Epidermal melanocyte (primary cell): ENCODE measurements at regions not wholly inside any gene's neighbourhood (a gene's known extent, or its start where the extent isn't known, plus 50 kb on each side); places are given as distances from the start of the nearest gene placed in this dataset.

Experiments
- DNase-seq: peaks from one replicate; pipeline ENCODE4 v3.0.0; 2011; ENCODE audit warnings: low spot score; ENCODE audit not compliant: insufficient read length

DNA sequence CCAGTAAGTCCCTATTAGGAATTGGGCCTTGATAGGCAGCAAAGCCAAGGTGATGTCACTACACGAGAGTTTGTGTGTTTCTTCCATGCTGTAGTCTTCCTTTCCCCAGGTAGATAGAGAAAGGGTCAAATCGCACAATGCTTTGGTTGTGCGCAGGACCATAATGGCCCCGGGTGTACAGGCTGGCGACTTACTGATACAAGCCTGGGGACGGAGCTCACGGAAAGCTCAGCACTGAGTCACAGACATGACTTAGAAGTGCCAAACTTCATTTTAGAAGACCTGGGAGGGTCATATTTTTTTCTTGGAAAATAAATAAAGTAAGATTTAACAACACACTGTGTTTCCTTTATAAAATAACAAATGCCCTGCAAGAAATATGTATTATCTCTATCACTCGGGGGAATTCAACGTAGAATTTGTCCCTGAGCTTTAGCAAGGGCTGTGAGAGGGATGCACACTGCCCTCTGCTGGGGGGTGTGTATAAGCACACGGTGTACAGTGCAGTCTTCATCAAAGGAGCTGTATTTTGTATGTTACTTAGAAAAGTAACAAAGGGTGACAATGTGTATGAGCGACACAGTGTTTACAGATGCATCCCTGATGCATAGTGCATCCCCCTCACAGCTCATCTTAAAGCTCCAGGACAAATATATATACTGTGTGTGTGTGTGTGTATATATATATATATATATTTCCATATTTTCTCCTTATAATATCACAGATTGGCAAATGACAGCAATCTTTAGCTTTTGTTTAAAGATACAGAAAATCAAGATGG lies 254.5 kb upstream of the VEGFC start:
- no peak for DNase-seq

DNA sequence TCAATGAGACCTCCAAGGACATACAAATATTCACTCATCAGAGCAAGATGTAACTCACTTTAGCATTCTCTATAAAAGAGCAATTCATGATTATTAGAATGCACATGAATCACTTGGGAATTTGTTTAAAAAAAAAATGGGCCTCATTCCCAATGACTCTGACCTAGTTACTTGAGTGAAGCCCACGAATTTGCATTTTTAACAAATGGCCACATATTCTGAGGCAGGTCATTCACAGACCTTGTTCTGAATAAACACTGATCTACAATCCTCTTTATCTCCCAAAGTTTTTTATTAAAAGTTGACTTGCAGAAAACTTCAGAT lies 255.1 kb upstream of the VEGFC start:
- no peak for DNase-seq

- no peak for DNase-seq
Observed at GRCh38 chr4:177051473-177052060, 258.1 kb upstream of the NEIL3 start.

DNA sequence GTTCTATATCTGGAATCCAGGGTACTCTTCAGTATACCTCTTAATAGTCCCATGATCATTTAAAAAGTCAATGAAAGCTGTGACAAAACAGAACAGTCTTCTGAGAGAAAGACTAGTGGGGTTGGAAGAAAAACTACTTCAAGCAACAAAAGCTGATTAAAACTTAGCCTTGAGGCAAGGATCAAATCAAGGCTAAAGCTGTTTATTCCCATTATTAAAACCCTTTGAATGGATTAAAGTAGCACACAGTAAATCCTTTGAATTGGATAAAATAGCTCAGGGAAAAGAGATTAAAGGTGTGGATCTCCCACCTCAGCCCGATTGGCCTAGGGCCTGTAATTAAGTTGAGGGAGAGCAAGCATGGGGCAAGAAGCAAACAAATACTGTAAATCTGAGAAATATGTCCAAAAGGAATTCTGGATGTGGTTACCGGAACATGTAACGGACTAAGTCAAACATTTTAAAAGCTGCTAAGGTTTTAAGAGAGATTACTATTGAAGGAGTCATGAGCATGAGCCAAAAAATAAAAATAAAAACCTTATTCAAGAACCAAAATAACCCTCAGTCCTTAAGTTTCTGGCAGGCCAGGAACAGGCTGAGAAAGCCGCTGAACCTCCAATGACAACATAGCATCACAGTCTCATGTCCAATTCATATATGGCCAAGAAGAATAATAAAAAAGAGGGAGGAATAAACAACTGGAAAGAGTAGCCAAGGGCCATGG lies 257.3 kb upstream of the NEIL3 start:
- no peak for DNase-seq

GRCh38 chr4:177057186-177057585 lies 252.5 kb upstream of the NEIL3 start:
- DNase-seq: no peak

GRCh38 chr4:177064116-177064515 lies 245.6 kb upstream of the NEIL3 start:
- no peak for DNase-seq

DNA sequence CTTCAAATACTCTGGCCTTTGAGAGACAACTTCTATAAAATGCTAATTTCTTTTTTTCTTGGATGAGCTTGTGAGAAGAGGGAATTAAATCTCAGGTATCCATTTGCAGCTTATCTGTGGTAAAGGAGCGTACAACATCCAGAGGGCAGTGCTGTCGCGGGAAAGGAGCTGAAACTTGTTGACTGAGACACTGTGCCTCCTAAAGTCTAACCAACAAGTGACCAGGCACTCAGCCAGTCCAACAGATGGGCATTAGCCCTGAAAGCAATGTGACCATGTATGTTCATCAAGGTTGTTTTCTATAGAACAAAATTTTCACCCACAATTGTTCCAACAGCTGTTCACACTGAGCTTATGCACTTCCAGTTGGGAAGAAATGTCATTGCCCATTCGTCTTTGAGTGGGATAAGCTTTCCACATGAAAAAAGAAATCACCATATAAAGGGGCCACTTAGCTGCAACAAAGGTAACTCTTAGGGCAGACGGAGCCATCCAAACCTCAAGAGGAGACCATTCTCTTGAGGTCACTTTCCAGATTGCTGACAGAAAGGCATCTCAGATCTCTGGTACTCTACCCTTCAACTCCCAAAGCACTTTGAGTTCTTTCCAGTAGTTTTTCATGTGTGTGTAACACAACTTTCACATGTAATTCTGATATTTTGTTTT lies 244.8 kb upstream of the NEIL3 start:
- DNase-seq: no peak

DNA sequence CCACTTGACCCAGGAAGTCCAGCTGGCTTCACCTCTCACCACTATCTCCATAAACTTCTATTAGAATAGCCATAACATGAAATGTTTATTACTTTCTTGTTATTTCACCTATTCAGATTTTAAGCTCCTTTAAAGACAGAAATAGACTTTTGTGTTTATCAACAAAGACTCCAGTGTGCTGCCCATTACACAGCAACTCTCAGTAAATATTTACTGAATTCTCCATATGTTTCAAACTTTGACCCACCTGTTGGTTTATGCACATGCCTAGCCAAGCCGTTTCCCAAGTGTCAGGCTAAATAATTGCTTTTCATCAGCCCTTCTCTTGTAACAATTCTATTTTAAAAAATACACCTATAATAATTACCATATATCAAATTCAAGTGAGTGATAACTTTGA lies 242.9 kb upstream of the NEIL3 start:
- no peak for DNase-seq

GRCh38 chr4:177070533-177071058 lies 239.1 kb upstream of the NEIL3 start:
- no peak for DNase-seq

GRCh38 chr4:177077095-177077971 lies 232.3 kb upstream of the NEIL3 start:
- no peak for DNase-seq

- no peak for DNase-seq
Observed at GRCh38 chr4:177079327-177079726, 230.3 kb upstream of the NEIL3 start.

- DNase-seq: no peak
Observed at GRCh38 chr4:177080388-177080787, 229.3 kb upstream of the NEIL3 start.

GRCh38 chr4:177087060-177087459 lies 222.6 kb upstream of the NEIL3 start:
- no peak for DNase-seq

- DNase-seq: no peak
Observed at GRCh38 chr4:177087499-177087898, 222.2 kb upstream of the NEIL3 start.

DNA sequence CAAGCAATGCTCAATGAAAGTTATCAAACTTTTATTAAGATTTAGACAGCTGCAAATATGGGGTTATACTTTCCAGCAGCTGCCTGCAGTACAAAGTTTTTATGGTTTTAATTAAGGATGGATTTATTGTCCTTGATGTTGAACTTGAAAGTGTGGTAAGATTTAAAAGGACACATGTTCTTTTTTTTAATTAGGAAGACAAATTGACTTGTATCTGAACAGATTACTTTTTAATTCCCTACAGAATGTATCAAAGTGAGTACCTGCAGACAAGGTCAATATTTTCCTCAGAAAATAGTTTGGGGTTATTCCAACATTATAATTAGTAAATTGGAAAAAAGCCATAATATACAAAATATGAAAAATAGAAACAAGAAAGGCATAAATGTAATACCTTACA lies 218.2 kb upstream of the NEIL3 start:
- DNase-seq: no peak

GRCh38 chr4:177092807-177093206 lies 216.9 kb upstream of the NEIL3 start:
- no peak for DNase-seq

GRCh38 chr4:177093964-177094363 lies 215.7 kb upstream of the NEIL3 start:
- no peak for DNase-seq

- no peak for DNase-seq
Observed at GRCh38 chr4:177097291-177097690, 212.4 kb upstream of the NEIL3 start.

DNA sequence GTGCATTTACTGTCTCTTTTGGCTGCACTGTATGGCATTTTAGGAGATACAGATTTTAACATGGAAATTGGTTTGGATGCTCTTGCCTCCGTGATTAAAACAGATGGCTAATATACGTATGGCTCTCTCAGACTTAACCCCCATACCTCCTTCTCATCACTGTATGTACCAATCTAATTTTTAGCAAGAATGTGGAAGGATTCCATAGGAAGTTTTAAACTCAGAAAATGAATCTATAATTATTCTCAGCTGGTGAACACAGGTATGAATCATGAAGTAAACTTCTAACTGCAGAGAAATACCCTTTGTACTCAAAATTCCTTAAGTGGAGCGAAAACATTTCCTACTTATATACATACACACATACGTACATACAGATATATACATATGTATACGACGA lies 210.5 kb upstream of the NEIL3 start:
- DNase-seq: no peak

- DNase-seq: no peak
Observed at GRCh38 chr4:177100307-177100706, 209.4 kb upstream of the NEIL3 start.

DNA sequence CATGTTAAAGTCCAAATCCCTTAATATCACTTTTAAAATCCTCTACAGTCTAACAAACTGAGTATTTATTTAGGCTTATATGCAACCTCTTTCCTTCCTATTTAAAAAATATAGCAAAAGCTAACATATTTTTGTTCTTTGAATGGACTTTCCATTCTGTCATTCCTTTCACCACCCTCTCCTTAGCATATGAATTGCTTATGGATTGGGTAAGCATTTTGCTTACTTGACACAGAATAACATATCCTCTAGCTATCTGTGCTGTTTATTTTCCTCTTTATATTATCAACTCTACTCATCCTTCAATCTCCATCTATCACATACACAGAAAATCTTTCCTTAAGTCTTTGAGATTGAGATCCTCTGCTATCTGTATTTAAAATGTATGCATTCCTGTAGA lies 206.1 kb upstream of the NEIL3 start:
- DNase-seq: no peak
